ENCODE measurements at regions not wholly inside any gene's neighbourhood (a gene's known extent, or its start where the extent isn't known, plus 50 kb on each side); places are given as distances from the start of the nearest gene placed in this dataset.
A peak's percentile ranks its signal among the peaks of the same experiment; 100 is the strongest.

GRCh38 chrX:10795721-10796120 is 175.3 kb upstream of the MID1 start:
- H3K9me3 ChIP-seq = no peaks in the 10 kb centered on the region
- peak; percentile 67 for FAIRE-seq
- WGBS, 2 donors = 10 to 27% methylated on average over 1 of the region's 1 CpG
- ATAC-seq = peak in 1 of 4 donors; percentile 22
- intact Hi-C loops (cut with DNase I) = no loop called here
- H3K4me1 ChIP-seq = no peaks in the 10 kb centered on the region
- no peaks in the 10 kb centered on the region for H3K27me3 ChIP-seq
- no peak overlapping the region for H3K27ac ChIP-seq
- H3K36me3 ChIP-seq = no peaks in the 10 kb centered on the region
- no peak for DNase-seq
- TF ChIP-seq CTCF (IDR thresholded peaks at IDR 0.05) = no peak
- no peak overlapping the region for H3K4me3 ChIP-seq

GRCh38 chrX:10797466-10797865 is 177.1 kb upstream of the MID1 start:
- Histone ChIP-seq H3K4me3 (no peak overlapping the region), H3K9me3 (no peaks in the 10 kb centered on the region), H3K4me1 (no peaks in the 10 kb centered on the region), H3K27me3 (no peaks in the 10 kb centered on the region), H3K27ac (no peak overlapping the region), H3K36me3 (no peaks in the 10 kb centered on the region)
- TF ChIP-seq CTCF (IDR thresholded peaks at IDR 0.05) = no peak
- DNase-seq = no peak
- no peak for FAIRE-seq
- WGBS, 2 donors = 67 to 84% methylated on average over 4 of the region's 4 CpGs
- no peak for ATAC-seq
- intact Hi-C loops (cut with DNase I) = no loop called here

- Histone ChIP-seq H3K9me3 (no peaks in the 10 kb centered on the region), H3K27ac (no peak overlapping the region), H3K4me1 (no peaks in the 10 kb centered on the region), H3K36me3 (no peaks in the 10 kb centered on the region), H3K27me3 (no peaks in the 10 kb centered on the region), H3K4me3 (no peak overlapping the region)
- intact Hi-C loops (cut with DNase I) = no loop called here
- 69 to 84% methylated on average over 3 of the region's 3 CpGs for WGBS, 2 donors
- FAIRE-seq = no peak
- no peak for ATAC-seq
- DNase-seq = no peak
- no peak for TF ChIP-seq CTCF (IDR thresholded peaks at IDR 0.05)
Observed at GRCh38 chrX:10798041-10798440, 177.7 kb upstream of the MID1 start.

GRCh38 chrX:10800796-10801195 is 180.4 kb upstream of the MID1 start:
- no peak for DNase-seq
- no peak for ATAC-seq
- no peak for TF ChIP-seq CTCF (IDR thresholded peaks at IDR 0.05)
- Histone ChIP-seq H3K36me3 (no peaks in the 10 kb centered on the region), H3K27ac (no peak overlapping the region), H3K9me3 (no peaks in the 10 kb centered on the region), H3K4me1 (no peaks in the 10 kb centered on the region), H3K27me3 (no peaks in the 10 kb centered on the region), H3K4me3 (no peak overlapping the region)
- intact Hi-C loops (cut with DNase I) = no loop called here
- FAIRE-seq = no peak

GRCh38 chrX:10811111-10811510 is 190.7 kb upstream of the MID1 start:
- no peaks in the 10 kb centered on the region for H3K36me3 ChIP-seq
- no peak for TF ChIP-seq CTCF (IDR thresholded peaks at IDR 0.05)
- DNase-seq = no peak
- FAIRE-seq = no peak
- 76 to 93% methylated on average over 3 of the region's 3 CpGs for WGBS, 2 donors
- no peak overlapping the region for H3K4me3 ChIP-seq
- no peaks in the 10 kb centered on the region for H3K4me1 ChIP-seq
- H3K9me3 ChIP-seq = no peaks in the 10 kb centered on the region
- H3K27me3 ChIP-seq = no peaks in the 10 kb centered on the region
- no peak for ATAC-seq
- no peak overlapping the region for H3K27ac ChIP-seq
- intact Hi-C loops (cut with DNase I) = no loop called here
